ENCODE measurements at regions not wholly inside any gene's neighbourhood (a gene's known extent, or its start where the extent isn't known, plus 50 kb on each side); places are given as distances from the start of the nearest gene placed in this dataset.

DNA sequence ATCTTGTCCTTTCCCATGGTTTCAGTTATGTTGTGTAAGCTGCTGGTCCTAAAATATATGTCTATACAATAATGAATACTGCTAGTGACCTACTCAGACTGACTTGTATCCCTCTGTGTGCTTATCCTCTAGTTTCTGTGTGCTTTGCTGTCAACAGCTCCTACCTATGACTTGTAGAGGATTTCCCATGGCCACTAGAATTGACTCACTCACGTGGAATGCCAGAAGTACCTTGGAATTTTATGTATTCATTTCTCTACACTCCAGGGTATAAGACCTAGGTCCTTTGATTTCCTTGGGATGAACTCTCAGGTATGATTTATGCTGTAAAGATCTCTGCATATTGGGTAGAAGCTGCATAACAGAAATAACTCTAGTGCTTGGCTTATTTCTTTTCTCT lies 279.9 kb upstream of the SLIT2 start:
- no peaks in the 10 kb centered on the region for H3K4me1 ChIP-seq (ENCODE audit: control insufficient read depth in 2 of 3, insufficient read depth in 2 of 3, low read depth in 1 of 3, low read length in 3 of 3)
- H3K4me3 ChIP-seq (ENCODE audit: low read length in 3 of 3) = no peak overlapping the region
- H3K9me3 ChIP-seq (ENCODE audit: control insufficient read depth in 2 of 3, insufficient read depth in 1 of 3, low read length in 3 of 3) = no peaks in the 10 kb centered on the region
- no peak overlapping the region for H3K9ac ChIP-seq (ENCODE audit: low read length in 3 of 3)
- intact Hi-C loops (cut with DNase I) = no loop called here
- no peak overlapping the region for H3K27ac ChIP-seq (ENCODE audit: low read depth in 2 of 2, low read length in 2 of 2)
- FAIRE-seq (no peak), DNase-seq (no peak)
- TF ChIP-seq, protein P1, sequence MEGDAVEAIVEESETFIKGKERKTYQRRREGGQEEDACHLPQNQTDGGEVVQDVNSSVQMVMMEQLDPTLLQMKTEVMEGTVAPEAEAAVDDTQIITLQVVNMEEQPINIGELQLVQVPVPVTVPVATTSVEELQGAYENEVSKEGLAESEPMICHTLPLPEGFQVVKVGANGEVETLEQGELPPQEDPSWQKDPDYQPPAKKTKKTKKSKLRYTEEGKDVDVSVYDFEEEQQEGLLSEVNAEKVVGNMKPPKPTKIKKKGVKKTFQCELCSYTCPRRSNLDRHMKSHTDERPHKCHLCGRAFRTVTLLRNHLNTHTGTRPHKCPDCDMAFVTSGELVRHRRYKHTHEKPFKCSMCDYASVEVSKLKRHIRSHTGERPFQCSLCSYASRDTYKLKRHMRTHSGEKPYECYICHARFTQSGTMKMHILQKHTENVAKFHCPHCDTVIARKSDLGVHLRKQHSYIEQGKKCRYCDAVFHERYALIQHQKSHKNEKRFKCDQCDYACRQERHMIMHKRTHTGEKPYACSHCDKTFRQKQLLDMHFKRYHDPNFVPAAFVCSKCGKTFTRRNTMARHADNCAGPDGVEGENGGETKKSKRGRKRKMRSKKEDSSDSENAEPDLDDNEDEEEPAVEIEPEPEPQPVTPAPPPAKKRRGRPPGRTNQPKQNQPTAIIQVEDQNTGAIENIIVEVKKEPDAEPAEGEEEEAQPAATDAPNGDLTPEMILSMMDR (IDR thresholded peaks at IDR 0.05; ENCODE audit: borderline replicate concordance, extremely low read depth, insufficient read depth) = no peak
- H3K36me3 ChIP-seq (ENCODE audit: control insufficient read depth in 2 of 3, insufficient read depth in 3 of 3, low read length in 3 of 3) = no peaks in the 10 kb centered on the region
- H3K27me3 ChIP-seq (ENCODE audit: control insufficient read depth, insufficient read depth, low read length) = no peaks in the 10 kb centered on the region

DNA sequence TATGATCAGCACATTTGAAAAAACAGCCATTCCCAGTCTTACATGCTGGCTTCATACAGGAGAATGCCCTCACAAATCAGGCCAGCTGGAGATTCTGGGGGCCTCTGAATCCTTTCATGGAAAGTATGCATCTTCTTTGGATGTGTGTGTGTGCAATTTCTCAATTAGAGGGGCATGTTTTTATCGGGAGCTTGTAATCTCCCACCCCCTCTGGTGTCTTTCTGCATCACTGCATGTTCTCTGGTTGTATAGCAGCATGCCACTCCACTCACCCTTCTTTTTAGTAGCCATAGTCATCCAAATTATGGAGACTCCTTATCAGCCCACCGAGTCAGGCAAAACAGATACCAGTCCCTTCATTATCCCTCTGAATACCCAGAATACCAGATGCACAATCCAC lies 282.2 kb upstream of the SLIT2 start:
- intact Hi-C loops (cut with DNase I) = no loop called here

DNA sequence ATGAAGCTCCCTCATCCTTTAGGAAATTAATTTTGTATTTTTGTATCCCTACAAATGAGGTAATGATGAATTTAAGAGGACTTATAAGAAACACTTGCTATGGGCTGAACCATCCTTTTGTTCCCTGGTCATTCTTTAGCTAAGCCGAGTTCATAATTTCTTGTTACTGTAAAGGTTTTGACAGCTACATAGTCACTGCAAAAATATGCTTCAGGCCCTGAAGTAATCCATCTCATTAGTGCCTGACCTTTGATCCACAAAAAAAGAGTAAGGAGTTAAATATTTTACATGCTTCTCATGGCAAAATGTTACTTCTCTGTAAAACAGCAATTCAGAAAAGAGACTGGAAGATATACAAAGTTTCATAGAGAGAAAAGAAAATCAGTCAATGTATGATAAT lies 290.6 kb upstream of the SLIT2 start:
- Histone ChIP-seq H3K27me3 (ENCODE audit: control insufficient read depth, insufficient read depth, low read length) (no peaks in the 10 kb centered on the region), H3K4me1 (ENCODE audit: control insufficient read depth in 2 of 3, insufficient read depth in 2 of 3, low read depth in 1 of 3, low read length in 3 of 3) (no peaks in the 10 kb centered on the region), H3K27ac (ENCODE audit: low read depth in 2 of 2, low read length in 2 of 2) (no peak overlapping the region), H3K9me3 (ENCODE audit: control insufficient read depth in 2 of 3, insufficient read depth in 1 of 3, low read length in 3 of 3) (no peaks in the 10 kb centered on the region), H3K9ac (ENCODE audit: low read length in 3 of 3) (no peak overlapping the region), H3K36me3 (ENCODE audit: control insufficient read depth in 2 of 3, insufficient read depth in 3 of 3, low read length in 3 of 3) (no peaks in the 10 kb centered on the region), H3K4me3 (ENCODE audit: low read length in 3 of 3) (no peak overlapping the region)
- intact Hi-C loops (cut with DNase I) = no loop called here
- TF ChIP-seq, protein P1 (IDR thresholded peaks at IDR 0.05; ENCODE audit: borderline replicate concordance, extremely low read depth, insufficient read depth) = no peak
- FAIRE-seq (no peak), DNase-seq (no peak)

More for the DNA sequence above, 282.2 kb upstream of the SLIT2 start:
- Histone ChIP-seq H3K4me3 (ENCODE audit: low read length in 3 of 3) (no peak overlapping the region), H3K4me1 (ENCODE audit: control insufficient read depth in 2 of 3, insufficient read depth in 2 of 3, low read depth in 1 of 3, low read length in 3 of 3) (no peaks in the 10 kb centered on the region), H3K9me3 (ENCODE audit: control insufficient read depth in 2 of 3, insufficient read depth in 1 of 3, low read length in 3 of 3) (no peaks in the 10 kb centered on the region), H3K36me3 (ENCODE audit: control insufficient read depth in 2 of 3, insufficient read depth in 3 of 3, low read length in 3 of 3) (no peaks in the 10 kb centered on the region), H3K27ac (ENCODE audit: low read depth in 2 of 2, low read length in 2 of 2) (no peak overlapping the region), H3K9ac (ENCODE audit: low read length in 3 of 3) (no peak overlapping the region), H3K27me3 (ENCODE audit: control insufficient read depth, insufficient read depth, low read length) (no peaks in the 10 kb centered on the region)
- FAIRE-seq = no peak
- DNase-seq = no peak
- TF ChIP-seq, protein P1 (IDR thresholded peaks at IDR 0.05; ENCODE audit: borderline replicate concordance, extremely low read depth, insufficient read depth) = no peak

DNA sequence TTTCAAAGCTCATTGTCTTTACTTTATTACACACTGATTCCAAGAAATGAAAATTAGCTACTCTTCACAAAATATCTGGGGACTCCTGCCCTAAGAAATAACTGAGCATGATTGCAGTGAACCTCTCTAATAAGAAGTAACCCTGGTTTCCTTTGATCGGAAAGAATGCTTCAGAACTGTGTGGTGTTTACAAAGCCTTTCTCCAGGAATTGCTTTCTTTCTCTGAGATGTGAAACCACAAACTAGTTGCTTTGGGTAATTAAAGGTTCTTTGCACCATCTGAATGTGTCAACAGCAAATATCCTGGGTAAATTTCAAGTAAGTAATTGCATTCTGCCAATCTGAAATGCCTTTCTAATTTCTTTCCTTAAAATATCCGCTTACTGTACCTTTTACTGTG lies 292.9 kb upstream of the SLIT2 start:
- TF ChIP-seq, protein P1 (IDR thresholded peaks at IDR 0.05; ENCODE audit: borderline replicate concordance, extremely low read depth, insufficient read depth) = no peak
- no peaks in the 10 kb centered on the region for H3K9me3 ChIP-seq (ENCODE audit: control insufficient read depth in 2 of 3, insufficient read depth in 1 of 3, low read length in 3 of 3)
- no peak overlapping the region for H3K4me3 ChIP-seq (ENCODE audit: low read length in 3 of 3)
- no peak for FAIRE-seq
- no peak overlapping the region for H3K9ac ChIP-seq (ENCODE audit: low read length in 3 of 3)
- H3K4me1 ChIP-seq (ENCODE audit: control insufficient read depth in 2 of 3, insufficient read depth in 2 of 3, low read depth in 1 of 3, low read length in 3 of 3) = no peaks in the 10 kb centered on the region
- H3K27ac ChIP-seq (ENCODE audit: low read depth in 2 of 2, low read length in 2 of 2) = no peak overlapping the region
- intact Hi-C loops (cut with DNase I) = no loop called here
- H3K27me3 ChIP-seq (ENCODE audit: control insufficient read depth, insufficient read depth, low read length) = no peaks in the 10 kb centered on the region
- no peak for DNase-seq
- no peaks in the 10 kb centered on the region for H3K36me3 ChIP-seq (ENCODE audit: control insufficient read depth in 2 of 3, insufficient read depth in 3 of 3, low read length in 3 of 3)

Data from kidney (tissue), 13 donors.